Endothelial cell of umbilical vein (primary cell): ENCODE measurements at regions not wholly inside any gene's neighbourhood (a gene's known extent, or its start where the extent isn't known, plus 50 kb on each side); places are given as distances from the start of the nearest gene placed in this dataset.

Experiments
- BruUV-seq: library from RNA; stranded (reverse); fragments of 400-500 nt; replicated peaks from 2 replicates; lab custom pipeline; 2021; lab: Mats Ljungman, UMichigan
- CTCF ChIA-PET: fragments of 300-600, 350-600 bp; sonication (Branson Sonifier 250); formaldehyde crosslinking; loops from one replicate; lab custom pipeline; 2021; ENCODE audit warnings: antibody characterized with exemption, inconsistent platforms; lab: Charles Lee
- POLR2A ChIA-PET: fragments of 300-600, 350-600 bp; sonication (Branson Sonifier 250); formaldehyde crosslinking; loops from one replicate; lab custom pipeline; 2021; ENCODE audit warnings: antibody characterized with exemption, inconsistent platforms; lab: Charles Lee
- DNase-seq: peaks from one replicate; pipeline ENCODE4 v3.0.0-alpha.2; 2011; ENCODE audit warnings: low read depth, low spot score
- FAIRE-seq: peaks from 2 replicates; lab custom pipeline; 2011; peaks lifted over from hg19 to GRCh38; lab: Jason Lieb, UNC
- H2AFZ ChIP-seq: 2 replicates; pipeline ENCODE4 v1.6.0; 2012; ENCODE audit warnings: low read depth, low read length, control low read depth, inconsistent platforms
- H3K27ac ChIP-seq: 2 replicates; pipeline ENCODE4 v1.5.1; 2011; ENCODE audit warnings: low read depth, mild to moderate bottlenecking, control low read depth, low read length, moderate library complexity; ENCODE audit not compliant: insufficient read depth
- H3K27me3 ChIP-seq, 2 experiments: 2 replicates each; pipeline versions ENCODE4 v1.6.0 to v1.6.1; 2011; ENCODE audit warnings: low read length in 2 of 2, mixed read lengths in 1 of 2; ENCODE audit not compliant: control insufficient read depth in 2 of 2, insufficient read depth in 2 of 2
- H3K36me3 ChIP-seq, 2 experiments: 2 replicates in 1 of 2; 3 replicates in 1 of 2; pipeline ENCODE4 v1.5.1; 2011; ENCODE audit warnings: low read length in 2 of 2, mild to moderate bottlenecking in 1 of 2, moderate library complexity in 1 of 2; ENCODE audit not compliant: control insufficient read depth in 2 of 2, insufficient read depth in 2 of 2; ENCODE audit errors: extremely low read depth in 1 of 2
- H3K4me1 ChIP-seq: 3 replicates; pipeline ENCODE4 v1.5.1; 2011; ENCODE audit warnings: mild to moderate bottlenecking, low read length; ENCODE audit not compliant: control insufficient read depth, insufficient read depth; ENCODE audit errors: extremely low read depth
- H3K4me2 ChIP-seq: 2 replicates; pipeline ENCODE4 v1.6.1; 2011; ENCODE audit warnings: low read length, control low read depth, mixed read lengths; ENCODE audit not compliant: insufficient read depth
- H3K4me3 ChIP-seq, 3 experiments: fragments of 200-600 bp in 1 of 3; sonication (generic), shearing (Covaris generic) in 1 of 3; replicated peaks in 1 of 3; 2 replicates each; pipeline ENCODE4 v1.5.1; 2011 to 2016; ENCODE audit warnings: control low read depth in 3 of 3, low read length in 3 of 3, mild to moderate bottlenecking in 2 of 3, inconsistent platforms in 1 of 3, low read depth in 1 of 3, moderate library complexity in 1 of 3; ENCODE audit not compliant: insufficient read depth in 1 of 3
- H3K79me2 ChIP-seq: 2 replicates; pipeline ENCODE4 v1.6.0; 2012; ENCODE audit warnings: low read length, inconsistent platforms; ENCODE audit not compliant: control insufficient read depth, insufficient read depth
- H3K9ac ChIP-seq: replicated peaks from 2 replicates; pipeline ENCODE3; 2011; ENCODE audit warnings: low read length, control low read depth; ENCODE audit not compliant: insufficient read depth; ENCODE audit errors: extremely low read depth
- H3K9me1 ChIP-seq: replicated peaks from 3 replicates; pipeline ENCODE4 v1.6.0; 2011; ENCODE audit warnings: mild to moderate bottlenecking, low read length; ENCODE audit not compliant: control insufficient read depth, insufficient read depth; ENCODE audit errors: extremely low read depth
- H3K9me3 ChIP-seq: replicated peaks from 2 replicates; pipeline ENCODE4 v1.5.1; 2012; ENCODE audit warnings: low read length, inconsistent platforms; ENCODE audit not compliant: control insufficient read depth, insufficient read depth
- H4K20me1 ChIP-seq: replicated peaks from 2 replicates; pipeline ENCODE3; 2011; ENCODE audit warnings: mild to moderate bottlenecking, low read length; ENCODE audit not compliant: control insufficient read depth, insufficient read depth; ENCODE audit errors: extremely low read depth
- CTCF ChIP-seq, 2 donors: IDR thresholded peaks; 1 replicate in 1 of 2; 2 replicates in 1 of 2; pipeline ENCODE4 v1.5.1; 2011; ENCODE audit warnings: low read length in 2 of 2, mild to moderate bottlenecking in 2 of 2, moderate library complexity in 2 of 2, control low read depth in 1 of 2, inconsistent platforms in 1 of 2, low read depth in 1 of 2; ENCODE audit not compliant: insufficient read depth in 1 of 2; ENCODE audit errors: extremely low read depth in 1 of 2
- EZH2 ChIP-seq: IDR thresholded peaks from 2 replicates; pipeline ENCODE4 v1.6.1; 2012; ENCODE audit warnings: borderline replicate concordance, low read depth, mild to moderate bottlenecking, moderate library complexity, low read length, inconsistent platforms; ENCODE audit not compliant: severe bottlenecking
- FOS ChIP-seq: IDR thresholded peaks from 2 replicates; pipeline ENCODE4 v1.6.1; 2011; ENCODE audit warnings: mild to moderate bottlenecking, low read length, moderate library complexity, borderline replicate concordance; ENCODE audit not compliant: insufficient read depth
- GATA2 ChIP-seq: IDR thresholded peaks from 2 replicates; pipeline ENCODE4 v1.7.0; 2011; ENCODE audit warnings: low read depth, mild to moderate bottlenecking, moderate library complexity, mixed read lengths, low read length; ENCODE audit not compliant: insufficient read length, insufficient read depth
- JUN ChIP-seq: IDR thresholded peaks from 2 replicates; pipeline ENCODE4 v1.6.1; 2011; ENCODE audit warnings: borderline replicate concordance, low read depth; ENCODE audit not compliant: insufficient read length, insufficient read depth
- MAX ChIP-seq: IDR thresholded peaks from 2 replicates; pipeline ENCODE4 v1.6.1; 2011; ENCODE audit not compliant: insufficient read depth, insufficient read length
- MYC ChIP-seq: IDR thresholded peaks from one replicate; pipeline ENCODE4 v1.6.1; 2011; ENCODE audit warnings: mild to moderate bottlenecking, low read depth, low read length
- POLR2A ChIP-seq: IDR thresholded peaks from 2 replicates; pipeline ENCODE4 v1.6.1; 2012; ENCODE audit warnings: low read depth, mild to moderate bottlenecking, control low read depth, low read length
- POLR2AphosphoS5 ChIP-seq: IDR thresholded peaks from 2 replicates; pipeline ENCODE4 v1.6.1; 2012; ENCODE audit warnings: low read depth, mild to moderate bottlenecking, control low read depth, low read length, moderate library complexity; ENCODE audit not compliant: insufficient read depth
- dilution Hi-C: fragments of 300-500 bp; cut with MboI; formaldehyde crosslinking; loops from one replicate; pipeline ENCODE4 v1.15.0; 2019; ENCODE audit warnings: low sequenced_read_pairs; ENCODE audit not compliant: extremely low pct_ligation_motif_present
- intact Hi-C: fragments of 100-400 bp; cut with micrococcal nuclease; formaldehyde crosslinking; loops from one replicate; pipeline ENCODE4 v1.10.0; 2022

GRCh38 chr4:11566444-11567022 is 137.8 kb upstream of the HS3ST1 start:
- no peak overlapping the region for H2AFZ ChIP-seq
- no peak overlapping the region for H3K4me2 ChIP-seq
- ChIA-PET POLR2A (no interaction called here), CTCF (no interaction called here)
- no peaks in the 10 kb centered on the region for H3K9me3 ChIP-seq
- BruUV-seq = no TSS peak
- no peaks in the 10 kb centered on the region for H3K79me2 ChIP-seq
- H3K27ac ChIP-seq = no peak overlapping the region
- H3K4me3 ChIP-seq = no peak overlapping the region
- no peaks in the 10 kb centered on the region for H4K20me1 ChIP-seq
- no peak for FAIRE-seq
- H3K9ac ChIP-seq = no peak overlapping the region
- dilution Hi-C loops (no loop called here), intact Hi-C loops (no loop called here)
- no peaks in the 10 kb centered on the region for H3K27me3 ChIP-seq
- no peaks in the 10 kb centered on the region for H3K9me1 ChIP-seq
- no peaks in the 10 kb centered on the region for H3K4me1 ChIP-seq
- H3K36me3 ChIP-seq = no peaks in the 10 kb centered on the region
- TF ChIP-seq POLR2A (no peak), CTCF (IDR thresholded peaks at IDR 0.05; ENCODE audit: extremely low read depth in 1 of 2, insufficient read depth in 1 of 2, low read depth in 1 of 2, low read length in 2 of 2) (no peak)
- no peak for DNase-seq

- H3K4me3 ChIP-seq = no peak overlapping the region
- ChIA-PET POLR2A (no interaction called here), CTCF (no interaction called here)
- H4K20me1 ChIP-seq = no peaks in the 10 kb centered on the region
- FAIRE-seq (no peak), DNase-seq (no peak)
- no peak overlapping the region for H2AFZ ChIP-seq
- H3K9ac ChIP-seq = no peak overlapping the region
- H3K4me2 ChIP-seq = no peak overlapping the region
- H3K27me3 ChIP-seq = no peaks in the 10 kb centered on the region
- H3K4me1 ChIP-seq = no peaks in the 10 kb centered on the region
- no peaks in the 10 kb centered on the region for H3K9me3 ChIP-seq
- no TSS peak for BruUV-seq
- no peaks in the 10 kb centered on the region for H3K36me3 ChIP-seq
- TF ChIP-seq POLR2AphosphoS5 = no peak
- TF ChIP-seq MAX = no peak
- TF ChIP-seq JUN = no peak
- TF ChIP-seq GATA2 = no peak
- TF ChIP-seq FOS = no peak
- TF ChIP-seq CTCF (IDR thresholded peaks at IDR 0.05; ENCODE audit: extremely low read depth in 1 of 2, insufficient read depth in 1 of 2, low read depth in 1 of 2, low read length in 2 of 2) = no peak
- TF ChIP-seq POLR2A = no peak
- no peak for TF ChIP-seq EZH2
- no peak for TF ChIP-seq MYC
- no peak overlapping the region for H3K27ac ChIP-seq
- no peaks in the 10 kb centered on the region for H3K79me2 ChIP-seq
- intact Hi-C loops = no loop called here
- no peaks in the 10 kb centered on the region for H3K9me1 ChIP-seq
- dilution Hi-C loops = no loop called here
Measured at GRCh38 chr4:11565899-11566298, 137.2 kb upstream of the HS3ST1 start.
